ENCODE measurements at regions not wholly inside any gene's neighbourhood (a gene's known extent, or its start where the extent isn't known, plus 50 kb on each side); places are given as distances from the start of the nearest gene placed in this dataset.

DNA sequence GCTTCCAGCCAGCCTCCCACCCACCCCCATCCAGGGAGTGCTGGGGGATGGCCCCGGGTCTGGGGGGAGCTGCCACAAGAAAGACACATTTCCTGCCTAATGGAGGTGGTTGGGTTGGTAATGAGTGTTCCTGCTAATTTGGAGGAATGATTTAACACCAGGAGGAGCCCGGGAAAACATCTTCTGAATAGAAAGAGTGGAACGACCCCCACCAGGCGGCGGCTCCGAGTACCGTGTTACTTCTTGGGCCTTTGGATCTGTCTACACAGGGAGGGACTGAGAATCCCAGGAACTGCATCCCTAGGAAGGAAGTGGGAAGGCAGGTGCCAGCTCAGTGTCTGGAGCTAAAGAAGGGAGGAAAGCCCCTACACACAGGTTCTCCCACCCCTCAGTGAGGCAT is 64.6 kb downstream of the TSPAN17 start:
- no peak for DNase-seq (ENCODE audit: low spot score)

DNA sequence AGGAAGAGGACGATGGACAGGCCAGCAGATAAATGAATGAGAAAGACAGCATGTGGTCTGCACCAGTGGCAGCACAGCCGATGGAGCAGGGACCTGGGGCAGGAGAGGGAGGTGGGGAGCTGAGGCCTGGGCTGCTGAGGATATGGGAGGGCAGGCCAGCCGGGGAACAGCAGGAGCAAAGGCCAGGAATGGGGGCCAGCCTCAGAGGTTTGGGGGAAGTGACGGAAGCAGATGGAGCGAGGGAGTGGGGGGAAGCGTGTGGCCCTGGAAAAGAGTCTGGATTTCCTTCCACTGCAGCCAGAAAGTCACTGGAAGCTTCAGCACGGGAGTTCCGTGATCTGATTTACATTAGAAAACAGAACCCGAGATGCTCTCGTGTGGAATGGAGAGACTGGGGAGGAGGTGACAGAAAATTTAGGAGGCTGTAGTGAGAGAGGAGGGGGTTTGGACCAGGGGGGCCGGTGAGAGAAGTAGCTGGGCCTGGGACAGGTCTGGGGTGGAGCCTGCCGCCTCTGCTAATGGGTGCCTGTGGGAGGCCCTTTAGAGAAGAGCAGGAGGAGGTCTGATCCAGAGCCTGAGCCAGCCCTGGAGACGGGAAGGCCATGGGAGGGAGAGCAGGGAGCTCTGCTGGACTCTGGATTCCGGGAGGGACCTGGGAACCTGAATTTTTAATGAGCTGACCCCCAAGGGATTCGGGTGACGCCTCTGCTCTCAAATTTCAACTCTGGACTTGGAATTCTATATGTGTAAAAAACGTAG is 65.4 kb downstream of the TSPAN17 start:
- no peak for DNase-seq (ENCODE audit: low spot score)

DNA sequence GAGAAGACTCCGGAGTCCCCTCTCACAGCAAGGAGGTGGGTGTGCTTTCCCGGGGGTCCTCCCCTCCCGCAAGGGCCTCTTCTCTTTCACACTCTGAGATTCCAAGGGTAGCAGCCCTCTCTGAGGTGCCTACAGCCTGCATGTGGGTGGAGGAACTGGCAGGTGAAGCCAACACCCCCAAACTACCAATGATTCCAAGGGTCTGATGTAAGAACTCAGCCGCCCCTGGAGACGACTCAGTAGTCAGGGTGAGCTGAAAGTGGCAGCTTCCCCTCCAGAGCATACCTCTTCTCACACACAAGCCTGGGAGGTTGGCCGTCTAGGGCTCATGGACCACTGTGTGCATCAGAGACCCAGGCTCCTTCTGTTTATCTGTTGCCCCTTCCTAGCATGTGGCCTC is 66.1 kb downstream of the TSPAN17 start:
- no peak for DNase-seq (ENCODE audit: low spot score)

DNA sequence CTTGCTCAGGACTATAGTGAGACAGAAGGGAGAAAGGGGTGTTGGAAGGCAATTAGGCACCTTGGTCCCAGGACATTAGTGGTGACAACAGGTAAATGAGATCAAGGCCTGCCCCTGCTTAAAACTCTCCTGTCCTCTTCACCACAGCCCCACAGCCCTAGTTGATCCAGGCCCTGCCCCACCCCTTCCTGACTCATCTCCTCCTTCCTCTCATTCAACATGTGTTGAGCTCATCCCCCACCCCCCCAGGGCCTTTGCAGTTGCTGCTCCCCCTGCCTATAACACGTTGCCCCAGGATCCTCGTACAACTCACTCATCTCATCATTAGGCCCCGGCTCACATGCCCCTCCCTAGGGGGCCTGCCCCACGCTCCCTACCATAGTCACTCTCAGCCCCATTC is 66.8 kb downstream of the TSPAN17 start:
- no peak for DNase-seq (ENCODE audit: low spot score)

DNA sequence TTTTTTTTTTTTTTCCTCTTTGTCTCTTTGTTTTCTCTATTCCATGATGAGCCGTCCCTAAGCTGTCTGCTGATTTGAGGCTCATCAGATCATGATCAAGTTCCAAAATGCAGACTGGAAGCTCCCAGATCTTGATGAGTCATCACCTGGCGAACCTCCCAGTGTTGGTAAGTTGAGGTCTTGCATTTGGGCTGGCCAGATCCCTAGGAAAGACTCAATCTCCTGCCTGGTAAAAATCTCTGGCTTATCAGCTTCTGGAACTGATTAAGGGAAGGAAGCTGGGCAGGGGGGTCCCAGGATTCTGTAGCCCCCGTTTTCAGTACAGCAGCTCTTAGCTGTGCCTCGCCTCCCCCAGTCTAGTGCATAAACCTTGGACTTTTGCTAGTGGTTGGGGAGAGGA is 69.0 kb downstream of the TSPAN17 start:
- peak; percentile 18 for DNase-seq (ENCODE audit: low spot score)

DNA sequence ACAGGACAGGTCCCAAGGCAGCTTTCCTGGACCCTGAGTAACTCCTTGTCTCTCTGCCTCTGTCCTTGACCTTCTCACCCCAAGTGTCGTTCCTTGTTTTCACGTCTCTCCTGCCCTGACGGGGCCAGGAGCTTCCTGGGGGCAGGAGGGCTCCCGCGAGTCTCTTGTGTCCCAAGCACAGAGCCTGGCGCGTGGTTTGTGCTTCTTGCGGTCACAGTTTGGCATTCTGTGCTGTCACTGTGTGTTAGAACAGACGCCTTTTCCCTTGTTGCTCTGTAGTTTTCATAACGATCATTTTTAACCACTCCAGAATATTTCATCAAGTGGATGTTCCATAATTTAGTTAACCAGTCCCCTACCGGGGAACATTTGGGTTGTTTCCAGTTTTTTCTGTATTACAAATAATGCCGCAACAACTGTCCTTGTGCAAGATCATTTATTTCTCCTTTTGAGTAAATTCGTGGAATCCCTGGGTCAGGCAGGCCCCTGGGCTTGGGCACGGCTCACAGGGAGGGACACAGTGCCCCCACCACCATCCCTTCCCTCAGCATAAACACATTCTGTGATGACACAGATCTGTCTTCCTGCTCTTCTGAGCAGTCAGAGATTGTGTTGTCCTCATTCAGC is 71.9 kb downstream of the TSPAN17 start:
- no peak for DNase-seq (ENCODE audit: low spot score)

DNA sequence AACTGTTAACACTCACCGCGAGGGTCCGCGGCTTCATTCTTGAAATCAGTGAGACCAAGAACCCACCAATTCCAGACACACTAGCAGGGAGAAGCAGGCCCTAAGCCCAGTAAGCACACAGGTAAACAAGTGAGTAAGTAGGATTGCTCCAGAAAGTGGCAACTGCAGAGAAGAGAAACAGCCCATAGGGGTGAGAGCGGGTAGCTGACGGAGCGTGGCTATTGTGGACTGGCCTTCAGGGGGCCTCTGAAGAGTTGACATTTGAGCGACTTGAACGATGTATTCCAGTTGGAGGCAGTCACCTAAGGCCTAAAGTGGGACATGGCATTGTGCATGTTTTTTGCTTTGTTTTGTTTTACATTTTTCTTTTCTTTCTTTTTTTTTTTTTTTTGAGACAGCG is 74.2 kb downstream of the TSPAN17 start:
- DNase-seq (ENCODE audit: low spot score) = no peak

DNA sequence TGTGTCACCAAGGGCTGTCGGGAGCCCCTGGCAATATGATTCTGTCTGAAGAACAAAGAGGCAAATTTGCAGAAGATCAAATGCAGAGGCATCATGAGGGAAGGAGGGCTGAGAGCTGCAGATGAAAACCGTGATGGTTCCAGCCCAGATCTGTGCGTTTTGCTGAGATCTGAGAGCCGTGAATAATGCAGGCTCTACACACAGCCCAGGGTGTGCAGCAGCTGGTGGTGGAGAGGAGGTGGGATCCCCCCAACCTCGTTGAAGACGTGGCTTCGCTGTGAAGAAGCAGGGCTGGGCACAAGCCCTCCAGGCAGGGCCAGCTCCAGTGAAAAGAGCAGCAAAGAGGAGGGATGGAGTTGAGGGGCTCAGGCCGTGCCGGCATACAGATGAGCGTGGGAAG is 75.5 kb downstream of the TSPAN17 start:
- no peak for DNase-seq (ENCODE audit: low spot score)

DNA sequence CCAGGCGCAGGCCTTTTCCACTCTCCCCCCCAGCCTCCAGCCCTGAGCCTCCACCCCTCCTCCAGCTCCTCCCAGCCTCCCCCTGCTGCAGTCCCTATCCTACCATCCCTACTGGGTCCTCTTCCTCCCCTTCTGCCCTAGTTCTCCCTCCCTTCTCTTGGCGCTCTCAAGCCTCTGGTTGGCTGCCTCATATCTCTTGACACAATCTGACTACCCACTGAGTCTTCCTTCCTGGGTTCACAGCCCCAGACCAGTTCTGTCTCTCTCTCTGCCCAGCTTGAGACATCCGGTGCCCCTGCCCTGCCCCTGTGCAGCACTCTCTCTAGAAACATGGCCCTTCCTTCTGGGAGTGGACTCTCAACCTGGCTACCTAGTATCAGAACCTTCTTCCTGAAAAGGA is 76.2 kb downstream of the TSPAN17 start:
- DNase-seq (ENCODE audit: low spot score) = no peak

DNA sequence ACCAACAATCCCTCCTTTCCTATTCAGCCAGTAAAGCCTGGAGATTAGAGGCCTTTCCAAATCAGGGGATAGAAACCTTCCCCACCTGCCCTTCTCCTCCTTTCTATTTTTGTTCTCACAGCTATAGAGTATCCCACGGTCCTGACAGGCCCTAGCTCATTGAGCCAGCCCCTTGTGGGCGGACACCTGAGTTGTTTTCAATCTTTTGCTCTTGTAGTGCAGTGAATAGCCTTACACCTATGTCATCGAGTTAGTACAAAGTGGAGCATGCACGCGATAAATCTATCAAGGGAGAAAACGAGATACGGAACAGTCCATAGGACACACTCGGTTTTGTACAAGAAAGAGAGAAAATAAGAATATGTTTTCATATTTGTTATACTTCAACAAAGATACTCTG is 77.2 kb downstream of the TSPAN17 start:
- DNase-seq (ENCODE audit: low spot score) = no peak

DNA sequence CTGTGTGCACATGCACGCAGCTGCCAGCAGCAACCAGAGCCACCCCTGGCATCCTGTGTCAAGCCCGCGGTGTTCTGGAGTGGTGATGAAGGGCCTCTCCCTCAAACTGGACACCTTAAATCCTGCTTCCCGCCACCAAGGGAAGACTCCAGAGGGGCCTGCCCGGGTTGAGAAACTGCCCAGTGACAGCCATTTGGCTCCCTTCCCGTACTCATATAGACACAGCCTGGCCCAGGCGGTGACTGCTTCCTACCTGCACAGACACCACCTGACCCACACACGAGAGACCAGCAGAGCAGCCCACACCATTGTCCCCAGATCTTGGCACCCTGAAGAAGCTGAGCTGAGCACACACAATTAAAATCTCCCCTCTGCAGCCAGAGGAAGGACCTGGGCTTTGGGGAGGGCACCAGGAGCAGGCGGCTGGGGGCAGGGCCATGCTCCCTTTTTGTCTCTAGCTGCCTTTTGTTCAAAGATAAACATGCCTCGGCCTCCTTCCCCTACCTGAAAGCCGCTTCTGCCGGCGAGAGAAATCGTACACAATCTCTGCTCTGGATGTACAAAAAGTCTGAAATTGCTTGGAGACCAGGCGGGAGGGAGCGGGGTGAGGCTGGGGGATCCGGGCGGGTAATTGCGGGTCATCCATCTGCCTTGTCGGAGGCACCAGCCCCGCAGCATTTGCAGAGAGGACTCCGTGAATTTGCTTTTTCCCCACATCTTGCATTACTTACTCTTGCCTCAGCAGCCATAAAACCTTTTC is 78.4 kb downstream of the TSPAN17 start:
- DNase-seq (ENCODE audit: low spot score) = no peak

DNA sequence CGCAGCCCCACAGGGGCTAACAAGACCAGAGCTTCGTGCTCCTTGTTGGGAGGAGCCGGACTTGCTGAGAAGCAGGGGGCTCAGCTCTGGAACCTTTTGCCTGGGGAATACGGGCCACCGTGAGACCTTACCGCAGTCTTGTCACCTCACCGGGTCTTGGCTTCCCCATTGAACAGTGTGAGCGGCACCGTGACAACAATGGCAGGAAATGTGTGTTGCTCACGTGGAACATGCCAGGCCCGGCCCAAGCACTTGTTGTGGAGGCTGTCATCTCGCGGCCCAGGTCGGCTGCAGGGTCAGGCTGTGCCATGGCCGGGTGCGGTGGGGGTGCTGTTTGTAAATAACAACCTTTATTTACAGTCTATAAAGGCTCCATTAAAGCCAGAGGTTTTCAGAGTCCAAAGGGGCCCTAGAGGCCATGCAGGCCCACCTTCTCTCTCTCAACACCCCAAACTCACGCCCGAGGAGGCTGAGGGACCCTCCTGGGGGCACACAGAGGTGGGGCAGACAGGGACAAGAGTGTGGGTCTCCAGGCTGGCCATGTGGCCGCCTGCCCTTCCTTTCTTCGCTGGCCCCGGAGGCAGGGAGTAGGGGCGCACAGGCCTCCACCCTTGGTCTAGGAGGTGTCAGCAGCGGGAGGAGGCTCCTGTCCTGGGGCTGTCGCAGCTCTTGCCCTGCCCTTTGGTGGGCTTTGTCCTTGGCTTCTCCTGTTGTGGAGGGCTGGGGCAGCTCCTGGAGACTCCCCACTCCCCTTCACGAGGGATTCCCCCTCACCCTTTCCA is 79.7 kb downstream of the TSPAN17 start:
- no peak for DNase-seq (ENCODE audit: low spot score)

DNA sequence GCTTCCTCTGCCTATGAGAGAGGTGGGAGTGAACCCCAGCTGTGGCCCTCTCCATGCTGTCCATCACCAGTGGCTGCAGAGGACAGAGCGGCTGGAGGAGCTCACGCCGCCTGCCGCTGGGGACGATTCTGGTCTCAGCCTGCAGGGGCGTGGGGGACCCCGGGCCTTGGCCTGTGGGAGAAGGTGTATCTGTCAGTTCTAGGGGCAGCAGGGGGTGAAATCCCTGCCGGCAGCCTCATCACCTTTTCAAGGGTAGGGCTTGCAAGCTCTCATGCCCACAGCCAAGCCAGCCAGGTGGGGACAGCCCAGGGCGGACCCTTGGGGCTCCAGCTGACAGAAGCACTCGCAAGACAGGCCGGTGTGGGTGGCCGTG is 80.2 kb downstream of the TSPAN17 start:
- DNase-seq (ENCODE audit: low spot score) = no peak

DNA sequence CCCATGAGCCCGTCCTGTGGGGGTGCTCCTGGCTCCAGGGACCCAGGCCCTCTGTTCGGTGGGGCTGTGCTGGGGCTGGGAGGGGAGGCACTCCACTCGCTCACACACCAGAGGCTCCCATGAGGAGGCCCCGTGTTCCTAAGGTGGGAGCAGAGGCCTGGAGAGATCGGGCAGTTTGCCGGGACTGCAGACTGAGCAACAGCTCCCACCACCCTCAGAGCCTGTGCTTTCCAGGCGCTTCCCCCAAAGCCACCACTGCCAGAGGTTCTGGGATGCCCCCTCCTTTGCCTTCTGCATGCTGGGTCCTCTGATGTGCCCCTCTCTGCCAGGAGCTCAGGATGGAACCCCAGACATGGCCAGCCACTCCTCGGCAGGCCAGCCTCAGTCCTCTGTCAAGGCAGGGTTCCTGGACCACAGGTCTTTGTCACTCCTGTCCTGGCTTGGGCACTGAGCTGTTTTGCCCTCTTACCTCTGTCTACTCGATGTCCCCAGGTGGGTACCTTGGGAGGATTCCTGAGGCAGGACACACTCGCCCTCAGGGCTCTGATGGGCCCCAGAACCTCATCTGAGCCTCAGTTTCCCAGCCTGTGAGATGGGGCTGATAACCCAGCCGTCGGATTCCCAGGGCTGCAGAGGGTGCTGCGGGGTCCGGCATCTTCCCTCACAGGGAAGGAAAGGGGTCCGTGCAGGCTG is 80.8 kb downstream of the TSPAN17 start:
- no peak for DNase-seq (ENCODE audit: low spot score)

DNA sequence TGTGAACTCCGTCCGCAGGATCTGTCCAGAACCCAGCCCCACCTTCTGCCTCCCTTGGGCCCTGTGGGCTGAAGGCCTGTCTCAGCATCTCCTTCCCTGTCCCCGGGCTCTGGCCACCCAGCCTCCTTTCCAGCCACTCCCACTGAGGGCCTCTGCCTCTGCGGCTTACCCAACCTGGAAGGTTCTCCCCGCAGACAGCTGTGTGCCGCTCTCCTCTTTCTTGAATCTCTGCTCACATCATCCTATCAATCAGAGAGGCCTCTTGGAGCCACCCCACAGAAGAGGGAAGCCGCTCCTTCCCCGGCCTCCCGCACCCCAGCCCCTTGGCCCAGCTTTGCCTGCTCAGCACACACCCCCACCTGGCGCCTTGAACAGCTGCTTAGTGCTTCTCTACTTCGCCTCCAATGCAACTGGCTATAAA is 81.5 kb upstream of the UNC5A start:
- DNase-seq (ENCODE audit: low spot score) = no peak

DNA sequence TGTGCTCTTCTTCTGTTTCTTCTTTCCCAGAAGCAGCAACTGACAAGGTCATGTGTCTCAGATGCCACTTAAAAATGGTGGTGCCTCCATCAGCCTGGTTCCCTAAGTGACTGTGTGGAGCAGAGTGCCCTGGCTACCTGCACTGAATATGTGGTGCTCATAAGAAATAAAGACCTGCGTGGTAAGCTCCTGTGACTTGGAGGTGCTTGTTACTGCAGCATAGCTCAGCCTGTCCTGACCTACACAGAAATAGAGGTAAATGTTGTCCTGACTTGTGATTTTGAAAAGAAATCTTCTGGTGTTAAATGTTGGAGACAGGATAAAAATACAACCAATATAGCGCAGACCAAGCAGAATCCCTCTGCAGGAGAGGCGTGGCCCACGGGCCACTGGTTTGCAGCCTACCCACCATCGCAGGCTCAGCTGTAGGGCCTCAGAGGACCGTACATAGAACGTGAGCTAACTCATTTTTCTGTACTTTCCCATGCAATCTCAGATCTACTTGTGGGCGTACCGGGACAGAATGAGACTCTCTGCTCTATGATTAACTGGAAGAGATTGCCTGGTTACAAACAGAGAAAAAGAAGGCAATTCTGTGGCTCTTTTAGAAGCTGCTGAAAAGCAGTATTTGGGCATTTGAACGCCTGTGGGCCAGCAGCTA is 79.4 kb upstream of the UNC5A start:
- DNase-seq (ENCODE audit: low spot score) = no peak

DNA sequence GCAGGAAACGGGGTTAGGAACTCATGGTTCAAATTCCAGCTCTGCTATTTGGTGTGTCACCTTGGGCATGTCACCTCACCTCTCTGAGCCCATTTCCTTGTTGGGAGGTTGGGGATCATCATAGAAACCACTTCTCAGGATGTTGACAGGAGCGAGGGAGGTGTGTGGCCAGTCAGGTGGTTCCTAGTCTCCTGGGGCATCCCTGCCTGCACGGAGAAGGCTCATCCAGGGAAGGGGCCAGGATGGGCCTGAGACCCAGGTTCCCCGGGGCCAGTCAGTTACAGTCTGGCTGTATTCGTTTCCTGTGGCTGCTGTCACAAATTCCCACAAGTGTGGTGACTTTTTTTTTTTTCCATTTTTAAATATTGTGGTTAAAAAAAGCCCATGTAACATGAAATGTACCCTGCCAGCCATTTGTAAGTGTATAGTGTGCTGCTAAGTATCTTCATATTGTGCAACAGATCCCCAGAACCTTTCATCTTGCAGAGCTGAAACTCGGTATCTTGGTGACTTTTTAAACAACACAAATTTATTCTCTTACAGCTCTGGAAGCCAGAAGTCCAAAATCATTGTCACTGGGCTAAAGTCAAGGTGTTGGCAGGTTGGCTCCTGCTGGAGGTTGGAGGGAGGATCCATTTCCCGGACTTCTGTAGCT is 78.7 kb upstream of the UNC5A start:
- DNase-seq (ENCODE audit: low spot score) = no peak

DNA sequence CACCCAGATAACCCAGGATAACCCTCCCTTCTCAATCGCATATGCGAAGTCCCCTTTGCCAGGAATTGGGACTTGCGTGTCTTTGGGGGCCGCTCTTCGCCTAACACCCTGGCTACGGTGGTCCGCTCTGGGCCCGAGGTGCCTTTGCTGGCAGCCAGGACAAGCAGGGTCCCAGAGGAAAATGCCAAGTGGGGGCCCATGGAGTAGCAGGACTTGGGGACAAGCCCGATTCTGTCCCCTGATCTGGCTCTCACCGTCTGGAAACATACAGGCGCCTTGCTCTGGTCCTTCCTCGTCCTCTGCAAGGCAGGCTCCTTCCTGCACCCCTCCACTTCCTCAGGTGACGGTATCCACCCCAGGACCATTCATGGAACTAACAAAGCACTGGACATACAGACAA is 78.1 kb upstream of the UNC5A start:
- no peak for DNase-seq (ENCODE audit: low spot score)

DNA sequence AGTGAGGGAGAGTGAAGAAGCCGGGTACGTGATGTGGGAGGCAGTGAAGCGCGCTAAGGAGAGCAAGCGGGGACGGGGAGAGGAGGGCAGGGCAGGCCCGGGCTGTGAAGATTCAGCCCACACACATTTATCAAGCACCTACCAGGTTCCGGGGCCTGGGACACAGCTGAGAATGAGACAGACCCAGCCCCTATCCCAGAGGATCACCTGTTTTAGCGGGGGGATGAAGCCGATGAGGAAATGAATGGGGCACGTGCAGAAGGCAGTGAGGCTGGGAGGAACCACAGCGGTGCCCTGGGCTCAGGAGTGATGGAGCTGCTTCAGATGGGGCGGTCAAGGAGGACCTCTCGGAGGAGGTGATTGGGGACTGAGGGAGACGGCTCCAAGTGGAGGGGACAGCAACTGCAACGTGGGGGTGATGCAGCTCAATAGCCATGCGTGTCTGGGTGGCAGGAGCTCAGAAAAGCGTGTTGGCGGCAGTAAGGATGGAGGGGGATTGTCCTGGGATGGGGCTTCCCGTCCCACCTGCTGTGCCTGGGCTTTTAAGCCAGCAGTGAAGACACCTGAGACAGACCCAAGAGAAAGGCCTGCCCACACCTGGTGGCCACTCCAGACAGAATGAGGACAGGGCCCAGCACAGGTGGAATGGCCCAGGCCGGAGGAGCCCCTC is 77.5 kb upstream of the UNC5A start:
- no peak for DNase-seq (ENCODE audit: low spot score)

Measured in COLO829 (cell line).